GM12872 (cell line): ENCODE measurements at regions not wholly inside any gene's neighbourhood (a gene's known extent, or its start where the extent isn't known, plus 50 kb on each side); places are given as distances from the start of the nearest gene placed in this dataset.

Source experiments
- TF ChIP-seq, protein P1 (sequence below): IDR thresholded peaks from 3 replicates; pipeline ENCODE4 v1.5.1; 2011; ENCODE audit warnings: low read depth, mild to moderate bottlenecking, low read length, moderate library complexity; ENCODE audit not compliant: insufficient read depth

DNA sequence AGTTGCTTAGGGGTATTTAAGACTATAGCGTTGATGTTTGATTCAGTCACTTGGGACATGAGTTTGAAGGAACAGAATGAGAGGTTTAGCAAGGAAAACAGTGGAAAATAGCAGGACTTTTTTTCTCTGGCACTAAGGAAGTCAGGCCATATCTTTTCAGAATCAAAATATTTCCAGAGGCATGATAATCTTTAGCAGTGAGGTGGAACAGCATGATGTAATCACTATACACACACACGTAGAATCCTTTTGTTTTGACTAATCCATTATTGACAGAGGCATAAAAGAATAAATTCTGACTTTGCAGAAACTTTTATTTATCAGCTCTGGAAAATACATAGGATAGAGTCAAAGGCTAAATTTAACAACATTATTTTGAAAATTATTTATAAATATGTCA is 174.1 kb downstream of the ZPLD1 start:
- TF ChIP-seq, protein P1, sequence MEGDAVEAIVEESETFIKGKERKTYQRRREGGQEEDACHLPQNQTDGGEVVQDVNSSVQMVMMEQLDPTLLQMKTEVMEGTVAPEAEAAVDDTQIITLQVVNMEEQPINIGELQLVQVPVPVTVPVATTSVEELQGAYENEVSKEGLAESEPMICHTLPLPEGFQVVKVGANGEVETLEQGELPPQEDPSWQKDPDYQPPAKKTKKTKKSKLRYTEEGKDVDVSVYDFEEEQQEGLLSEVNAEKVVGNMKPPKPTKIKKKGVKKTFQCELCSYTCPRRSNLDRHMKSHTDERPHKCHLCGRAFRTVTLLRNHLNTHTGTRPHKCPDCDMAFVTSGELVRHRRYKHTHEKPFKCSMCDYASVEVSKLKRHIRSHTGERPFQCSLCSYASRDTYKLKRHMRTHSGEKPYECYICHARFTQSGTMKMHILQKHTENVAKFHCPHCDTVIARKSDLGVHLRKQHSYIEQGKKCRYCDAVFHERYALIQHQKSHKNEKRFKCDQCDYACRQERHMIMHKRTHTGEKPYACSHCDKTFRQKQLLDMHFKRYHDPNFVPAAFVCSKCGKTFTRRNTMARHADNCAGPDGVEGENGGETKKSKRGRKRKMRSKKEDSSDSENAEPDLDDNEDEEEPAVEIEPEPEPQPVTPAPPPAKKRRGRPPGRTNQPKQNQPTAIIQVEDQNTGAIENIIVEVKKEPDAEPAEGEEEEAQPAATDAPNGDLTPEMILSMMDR = no peak

DNA sequence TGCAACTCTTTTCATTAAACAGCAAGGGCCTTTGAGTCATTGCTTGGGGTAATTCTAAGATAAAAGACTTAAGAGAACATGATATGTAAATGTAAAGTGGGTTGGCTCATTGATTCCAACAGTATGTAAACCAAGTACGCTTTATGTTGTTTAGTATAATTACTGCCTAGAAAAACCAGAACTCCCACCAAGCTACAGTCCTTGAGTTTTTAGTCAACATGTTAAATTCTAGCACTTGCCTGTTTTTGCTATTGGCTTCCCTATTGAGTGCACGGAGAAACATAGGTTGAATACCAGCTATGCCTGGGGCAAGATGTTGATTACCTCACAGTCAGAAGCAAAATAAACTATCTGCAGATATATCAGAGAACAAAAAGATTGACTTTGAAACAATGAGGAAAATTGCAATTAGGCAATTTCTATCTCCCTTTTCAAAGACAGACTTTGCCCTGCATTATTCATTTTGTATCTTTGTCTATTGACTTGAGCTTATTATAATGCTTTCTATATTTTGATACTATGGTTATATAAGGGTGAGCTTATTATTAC is 179.3 kb downstream of the ZPLD1 start:
- TF ChIP-seq, protein P1 = no peak

DNA sequence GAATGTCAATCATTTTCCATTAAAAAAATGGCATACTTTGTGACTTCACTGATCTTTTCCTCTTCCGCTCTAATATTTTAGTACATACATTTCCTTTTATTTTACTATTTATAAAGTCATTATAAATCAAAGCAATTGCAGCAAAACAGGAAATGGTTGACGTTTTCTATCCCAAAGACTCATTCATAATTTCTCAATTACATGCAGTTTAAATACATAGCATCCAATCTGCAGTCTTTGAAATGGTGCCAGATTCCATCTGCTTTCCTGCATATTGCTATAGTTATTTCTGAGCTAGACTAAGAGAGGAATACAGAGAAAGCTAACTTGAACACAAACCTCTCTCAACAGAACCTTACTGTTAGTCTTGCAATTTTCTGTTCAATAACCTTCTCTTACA is 179.8 kb downstream of the ZPLD1 start:
- TF ChIP-seq, protein P1 = no peak

DNA sequence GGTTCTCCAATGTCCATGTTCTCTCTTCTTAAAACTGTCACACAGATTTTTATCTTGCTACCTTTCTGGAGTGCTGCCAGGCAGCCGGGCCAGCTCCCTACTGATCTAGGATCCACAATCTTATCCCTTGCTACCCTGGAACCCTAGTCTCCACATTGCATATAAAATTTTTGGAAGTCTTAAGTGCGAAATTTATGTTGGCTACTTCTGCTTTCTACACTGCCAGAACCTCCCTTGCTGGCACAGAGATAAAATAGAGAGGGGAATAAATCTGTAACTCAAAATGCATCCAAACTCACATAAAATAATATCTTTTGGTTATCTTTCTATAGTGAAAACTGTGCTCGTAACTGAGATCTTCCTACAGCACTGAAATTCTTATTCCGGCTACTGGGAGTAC is 182.6 kb downstream of the ZPLD1 start:
- TF ChIP-seq, protein P1 = no peak

DNA sequence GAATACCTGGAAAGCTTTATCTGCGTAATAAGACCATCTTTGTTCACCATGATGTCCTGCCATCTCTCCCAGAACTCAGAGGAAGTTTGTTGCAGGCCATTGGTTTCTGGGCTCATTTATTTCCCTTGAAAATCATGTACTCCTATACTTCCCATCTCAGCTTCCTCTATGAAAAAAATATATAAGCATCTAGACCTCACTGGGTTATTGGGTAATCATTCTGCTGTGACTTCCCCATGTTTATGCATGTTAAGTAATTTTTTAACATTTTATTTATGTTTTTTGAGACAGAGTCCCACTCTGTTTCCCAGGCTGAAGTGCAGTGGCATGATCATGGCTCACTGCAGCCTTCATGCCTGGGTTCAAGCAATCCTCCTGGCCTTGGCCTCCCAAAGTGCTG is 184.5 kb downstream of the ZPLD1 start:
- TF ChIP-seq, protein P1 = no peak

DNA sequence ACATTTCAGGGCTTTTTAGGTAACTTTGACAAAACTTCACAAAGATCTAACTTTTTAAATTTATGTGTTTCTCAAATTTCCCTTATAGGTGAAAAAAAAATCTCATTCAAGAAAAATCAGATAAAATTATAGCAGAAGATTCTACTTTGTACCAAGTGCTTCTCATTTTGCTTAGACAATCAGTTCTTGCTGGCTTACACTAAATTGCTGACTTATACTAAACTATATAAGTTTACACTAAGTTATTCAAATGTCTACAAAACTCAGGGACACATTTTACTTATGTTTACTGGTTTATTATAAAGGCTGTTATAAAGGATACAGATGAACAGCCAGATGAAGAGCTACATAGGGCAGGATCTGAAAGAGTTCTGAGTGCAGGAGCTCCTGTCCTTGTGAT is 195.1 kb downstream of the ZPLD1 start:
- TF ChIP-seq, protein P1 = no peak

DNA sequence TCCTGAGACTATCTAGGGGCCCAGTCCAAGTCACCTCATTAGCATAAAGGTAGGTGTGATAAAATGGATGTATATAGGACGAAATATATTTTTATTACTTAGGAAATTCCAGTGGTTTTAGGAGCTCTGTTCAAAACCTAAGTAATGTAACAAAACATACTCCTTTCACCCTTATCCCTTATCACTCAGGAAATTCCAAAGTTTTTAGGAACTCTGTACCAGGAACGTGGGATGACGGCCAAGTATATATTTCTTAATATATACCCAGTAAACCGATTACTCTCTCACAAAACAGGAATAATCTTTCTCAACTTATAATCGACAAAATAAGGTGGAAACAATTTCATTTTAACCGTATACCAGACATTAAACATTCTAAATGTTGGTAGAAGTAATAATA is 195.7 kb downstream of the ZPLD1 start:
- TF ChIP-seq, protein P1 = no peak
